Activated CD4-positive, alpha-beta T cell treated with anti-CD3 and anti-CD28 coated beads, Interleukin-2, amount 50 U/mL, for 16 hours (primary cell): ENCODE measurements at regions not wholly inside any gene's neighbourhood (a gene's known extent, or its start where the extent isn't known, plus 50 kb on each side); places are given as distances from the start of the nearest gene placed in this dataset.
A peak's percentile ranks its signal among the peaks of the same experiment; 100 is the strongest.
"Not testable (repeated sequence)": the region's sequence is repeated elsewhere in the genome, so short reads cannot be mapped to it uniquely, and the experiment has no call there.

ENCODE experiments used
- DNase-seq: peaks from one replicate; pipeline ENCODE4 v3.0.0-alpha.2; 2020

DNA sequence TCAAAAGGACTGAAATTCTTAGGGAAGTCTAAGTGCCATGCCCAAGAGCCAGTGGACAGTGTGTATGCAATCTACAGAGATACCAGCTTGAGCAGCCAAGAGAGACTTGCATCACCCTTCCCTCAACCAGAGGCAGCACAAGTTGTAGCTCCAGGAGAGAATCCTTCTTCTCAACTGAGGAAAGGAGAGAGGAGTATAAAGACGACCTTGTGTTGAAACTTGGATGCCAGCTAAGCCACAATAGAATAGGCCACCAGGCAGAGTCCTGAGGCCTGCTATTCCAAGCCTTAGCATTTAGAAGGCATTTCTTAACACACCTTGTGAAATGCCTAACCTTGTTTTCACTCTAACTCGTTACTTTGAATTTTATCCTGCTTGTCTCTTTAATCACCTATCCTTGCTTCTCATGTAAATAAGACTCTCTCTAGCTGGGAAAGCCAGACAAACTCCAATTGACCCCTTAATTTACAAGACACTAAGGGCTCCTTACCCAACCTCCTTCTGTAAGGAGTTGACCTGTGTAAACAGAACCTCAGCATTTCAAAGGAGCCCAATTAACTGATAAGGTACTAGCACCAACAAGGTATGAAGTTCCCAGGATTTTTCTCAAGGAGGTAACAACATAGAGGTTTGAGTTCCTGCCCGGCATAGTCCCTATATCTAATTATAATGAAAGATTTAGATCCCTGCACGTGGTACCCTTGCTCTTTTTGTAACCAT, 738.8 kb downstream of the AMY1C start:
- no peak for DNase-seq

DNA sequence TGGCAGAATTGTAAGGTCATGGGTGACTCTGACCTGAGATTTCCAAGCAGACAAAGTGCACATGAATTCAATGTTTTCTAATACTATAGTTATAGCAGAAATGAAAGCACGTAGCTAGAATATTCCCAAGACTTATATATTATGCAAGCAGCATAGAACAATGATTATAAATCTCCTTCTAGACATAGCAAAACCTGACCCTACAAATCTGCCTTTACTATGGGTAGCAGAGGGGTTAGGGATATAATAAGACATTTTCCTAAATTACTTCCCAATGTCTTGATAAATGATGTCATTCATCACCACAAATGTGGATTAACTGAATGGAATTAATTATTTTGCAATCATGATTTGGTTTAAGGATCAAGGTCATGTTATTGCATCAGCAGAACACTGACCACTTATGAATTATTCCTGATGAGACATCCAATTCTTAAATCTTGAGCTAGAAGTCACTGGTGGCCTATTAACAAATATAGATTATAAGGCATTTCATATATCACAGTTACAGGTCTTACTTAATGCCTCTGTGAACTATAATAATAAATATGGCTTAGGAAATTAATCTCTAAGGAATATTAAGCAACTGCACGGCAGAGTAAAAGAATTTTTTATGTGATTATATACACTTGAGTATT, 776.6 kb downstream of the AMY1C start:
- DNase-seq = no peak

DNA sequence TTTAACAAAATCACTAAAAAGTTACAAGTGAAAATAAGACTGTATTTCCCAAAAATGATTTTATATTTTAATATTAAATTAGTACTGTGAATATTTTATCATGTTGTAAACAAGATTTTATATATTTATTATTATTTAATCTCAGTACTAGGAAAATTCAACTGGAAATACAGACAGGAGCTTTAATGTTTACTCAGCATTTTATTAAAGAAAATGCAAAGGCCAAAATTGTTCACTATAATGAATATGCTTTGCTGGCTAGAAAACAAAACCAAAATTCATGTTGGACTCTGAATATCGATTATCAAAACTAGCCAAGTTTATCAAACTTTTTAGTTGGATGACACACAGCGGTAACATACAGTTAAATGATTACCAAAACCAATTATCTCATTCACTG, 782.3 kb downstream of the AMY1C start:
- no peak for DNase-seq

DNA sequence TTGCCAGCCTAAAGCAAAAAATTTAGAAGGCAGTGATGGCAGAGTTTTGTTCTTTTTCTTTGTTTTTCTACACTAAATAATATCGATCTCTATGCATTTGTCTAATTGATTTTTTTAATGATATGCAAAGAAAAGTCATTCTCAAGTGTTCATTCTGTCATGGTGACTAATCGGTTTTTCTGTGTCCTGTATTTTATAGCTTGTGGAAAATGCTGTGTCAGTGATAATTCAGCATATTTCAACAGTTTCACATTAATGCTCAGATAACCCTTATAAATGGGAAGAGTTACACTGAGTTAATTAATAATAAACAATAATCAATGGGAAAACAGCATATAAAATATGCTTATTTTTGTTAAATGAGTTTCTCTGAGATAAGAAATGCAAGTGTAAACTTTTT, 824.9 kb downstream of the AMY1C start:
- no peak for DNase-seq

DNA sequence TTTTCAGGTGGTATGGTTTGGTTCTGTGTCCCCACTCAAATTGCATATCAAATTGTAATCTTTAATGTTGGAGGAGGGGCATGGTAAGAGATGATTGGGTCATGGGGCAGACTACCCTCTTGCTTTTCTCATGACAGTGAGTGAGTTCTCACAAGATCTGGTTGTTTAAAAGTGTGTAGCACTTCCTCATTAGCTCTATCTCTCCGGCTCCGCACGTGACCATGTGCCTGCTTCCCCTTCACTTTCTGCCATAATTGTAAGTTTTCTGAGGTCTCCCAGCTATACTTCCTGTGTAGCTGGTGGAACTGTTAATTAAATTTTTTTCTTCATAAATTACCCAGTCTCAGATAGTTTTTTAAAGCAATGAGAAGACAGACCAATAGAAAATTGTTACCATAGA, 843.2 kb downstream of the AMY1C start:
- DNase-seq = no peak

DNA sequence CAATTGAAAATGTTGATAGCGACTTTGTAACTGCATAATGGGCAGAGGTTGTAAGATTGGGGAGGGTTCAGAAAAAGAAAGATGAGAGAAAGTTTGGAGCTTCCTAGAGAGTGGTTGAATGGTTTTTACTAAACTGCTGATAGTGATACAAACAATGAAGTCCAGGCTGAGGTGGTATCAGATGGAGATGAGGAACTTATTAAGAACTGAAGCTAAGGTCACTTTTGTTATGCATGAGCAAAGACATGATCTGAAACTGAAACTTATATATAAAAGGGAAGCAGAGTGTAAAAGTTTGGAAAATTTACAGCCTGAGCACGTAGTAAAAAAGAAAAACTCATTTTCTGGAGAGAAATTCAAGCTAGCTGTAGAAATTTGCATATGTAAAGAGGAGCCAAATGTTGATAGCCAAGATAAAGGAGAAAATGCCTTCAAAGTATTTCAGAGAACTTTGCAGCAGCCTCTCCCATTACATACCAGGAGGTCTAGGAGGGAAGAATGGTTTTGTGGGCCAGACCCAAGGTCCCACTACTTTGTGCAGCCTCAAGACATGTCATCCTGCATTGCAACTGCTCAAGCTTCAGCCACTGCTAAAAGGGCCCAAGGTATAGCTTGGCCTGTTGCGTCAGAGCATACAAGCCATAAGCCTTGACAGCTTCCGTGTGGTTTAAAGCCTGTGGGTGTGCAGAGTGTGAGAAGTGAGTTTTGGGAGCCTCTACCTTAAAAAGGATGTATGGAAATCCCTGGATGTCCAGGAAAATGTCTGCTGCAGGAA, 843.9 kb downstream of the AMY1C start:
- no peak for DNase-seq

DNA sequence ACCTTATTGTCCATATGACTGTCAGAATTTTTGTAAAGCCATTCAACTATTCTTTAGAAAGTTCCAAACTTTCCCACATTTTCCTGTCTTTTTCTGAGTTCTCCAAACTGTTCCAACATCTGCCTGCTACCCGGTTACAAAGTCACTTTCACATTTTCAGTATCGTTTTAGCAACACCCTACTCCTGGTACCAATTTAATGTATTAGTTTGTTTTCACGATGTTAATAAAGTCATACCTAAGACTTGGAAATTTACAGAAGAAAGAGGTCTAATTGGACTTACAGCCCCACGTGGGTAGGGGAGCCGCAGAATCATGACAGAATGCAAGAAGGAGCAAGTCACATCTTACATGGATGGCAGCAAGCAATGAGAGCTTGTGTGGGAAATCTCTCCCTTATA, 867.8 kb downstream of the AMY1C start:
- no peak for DNase-seq

DNA sequence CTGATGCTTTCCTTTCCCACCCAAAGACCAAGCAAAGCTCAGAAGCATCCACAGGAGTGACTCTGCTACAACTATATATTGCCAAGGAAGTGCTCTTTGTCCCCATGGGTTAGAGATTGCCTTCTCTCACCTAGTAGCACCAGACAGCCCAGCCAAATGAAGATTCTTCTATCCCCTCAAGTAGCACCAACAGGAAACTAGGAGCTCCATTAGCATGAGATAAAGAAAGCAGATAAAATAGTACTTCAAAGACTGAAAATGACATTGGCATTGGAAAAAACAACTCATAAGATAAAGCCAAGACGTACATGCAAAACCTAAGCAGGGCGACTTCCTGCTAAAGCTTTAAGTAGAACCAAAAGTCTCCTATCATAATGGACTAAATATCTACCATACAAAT, 871.5 kb downstream of the AMY1C start:
- no peak for DNase-seq

DNA sequence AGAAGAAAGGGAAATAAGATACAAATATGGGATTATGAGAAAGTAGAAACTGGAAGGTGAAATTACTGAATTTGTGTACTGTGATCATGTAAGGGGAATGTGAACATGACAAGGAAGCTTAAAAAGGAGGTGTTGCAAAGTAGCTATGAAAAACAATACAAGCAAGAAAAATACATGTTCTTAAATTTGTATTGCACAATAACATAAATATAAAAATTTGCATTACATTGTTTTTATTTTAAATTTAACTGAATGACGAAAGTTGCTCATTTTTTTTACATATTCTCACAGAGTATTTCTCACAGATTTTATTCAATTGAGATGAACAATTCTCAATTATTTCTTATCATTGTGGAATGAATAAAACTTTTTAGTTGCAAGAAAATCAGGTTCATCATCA, 874.8 kb downstream of the AMY1C start:
- no peak for DNase-seq

DNA sequence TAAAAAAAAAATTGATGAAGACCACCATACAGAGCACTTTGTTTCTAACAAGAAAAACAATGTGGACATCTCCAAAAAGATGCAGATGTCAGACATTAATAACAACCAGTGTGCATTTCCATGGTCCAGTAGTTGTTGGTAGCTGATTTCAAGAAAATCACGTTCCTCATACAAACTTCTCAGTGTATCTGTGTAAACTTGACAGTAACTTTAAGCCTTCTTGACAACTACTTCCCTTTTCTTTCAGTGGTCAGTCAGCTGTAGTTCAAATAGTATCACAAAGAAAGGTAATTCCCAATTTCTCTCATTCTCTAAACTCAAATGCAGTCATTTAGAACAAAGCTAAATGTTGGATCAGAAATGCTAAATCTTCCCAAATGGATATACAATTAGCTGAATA, 879.9 kb downstream of the AMY1C start:
- DNase-seq = no peak

DNA sequence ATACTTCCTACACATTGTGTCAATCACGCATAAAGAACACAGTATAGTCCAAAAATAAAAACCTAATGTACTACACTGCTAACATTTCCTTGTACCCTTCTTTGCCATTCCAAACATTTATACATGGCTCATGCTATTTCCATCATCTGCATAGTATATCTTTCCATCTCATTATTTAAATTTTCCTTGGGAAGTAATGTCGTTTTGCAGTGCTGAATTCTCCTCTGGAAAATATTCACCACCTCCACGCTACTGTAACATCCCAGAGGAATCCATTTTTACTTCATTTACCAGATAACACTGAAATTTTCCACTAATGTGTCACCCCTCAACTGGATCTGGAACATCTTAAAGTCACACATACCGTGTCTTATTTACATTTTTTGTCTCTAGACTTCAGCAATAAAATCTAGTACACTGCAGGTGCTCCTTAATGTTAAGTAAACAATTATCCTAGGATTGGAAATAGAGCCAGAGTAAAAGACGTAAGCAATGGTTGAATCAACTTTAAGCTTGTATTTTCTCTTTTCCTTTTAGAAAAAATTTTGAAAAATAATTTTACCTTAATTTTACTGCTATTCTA, 881.0 kb downstream of the AMY1C start:
- DNase-seq = no peak

DNA sequence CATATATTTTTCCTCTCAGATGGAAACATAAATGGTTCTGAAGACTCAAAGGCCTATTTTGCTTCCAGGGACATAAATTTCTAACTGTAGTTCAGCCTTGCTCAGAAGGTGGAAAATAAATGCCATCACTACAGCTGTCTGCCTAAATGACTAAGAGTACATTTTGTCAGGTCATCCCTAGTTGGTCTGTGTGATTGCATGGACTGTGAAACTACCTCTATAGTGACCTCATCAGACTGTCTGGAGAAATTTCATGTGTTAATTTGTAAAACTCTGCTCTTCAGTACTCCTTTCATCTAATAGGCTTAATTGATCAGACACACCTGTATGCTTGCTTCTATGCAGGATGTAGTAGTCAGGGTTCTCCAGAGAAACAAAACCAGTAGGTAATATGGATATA, 886.9 kb downstream of the AMY1C start:
- DNase-seq = no peak

DNA sequence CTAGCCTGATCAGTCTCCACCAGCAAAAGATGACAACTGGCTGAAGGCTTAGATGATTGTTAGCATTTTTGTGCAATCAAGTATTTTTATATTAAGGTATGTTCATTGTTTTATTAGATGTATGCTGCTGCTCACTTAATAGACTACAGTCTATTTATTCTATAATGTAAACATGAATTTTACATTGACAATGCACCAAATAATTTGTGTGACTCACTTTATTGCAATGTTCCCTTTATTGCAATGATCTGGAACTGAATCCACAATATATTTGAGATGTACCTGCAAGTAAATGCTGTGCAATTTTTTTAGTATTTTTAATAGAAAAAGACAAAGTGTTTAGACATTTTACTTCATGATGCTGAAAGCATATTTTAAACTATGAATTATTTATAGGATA, 896.5 kb downstream of the AMY1C start:
- DNase-seq = no peak

DNA sequence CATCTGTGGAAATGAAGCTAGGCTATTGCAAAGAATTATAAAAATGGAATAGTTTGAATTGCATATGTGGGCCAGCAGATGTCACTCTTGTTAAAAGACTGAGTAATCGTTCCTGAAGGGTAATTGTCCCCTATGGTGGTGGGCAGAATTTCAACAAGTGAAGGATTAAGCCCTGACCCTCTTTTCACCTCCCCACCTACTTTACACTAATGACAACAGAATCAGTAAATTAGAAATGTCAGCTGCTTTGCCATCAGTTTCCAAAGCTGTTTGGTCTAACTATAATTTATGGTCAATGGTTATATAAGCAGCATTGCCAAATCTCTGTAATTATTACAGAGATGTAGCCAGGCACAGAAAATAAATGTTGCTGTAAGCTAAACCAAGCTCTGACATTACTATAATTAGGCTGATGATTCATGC, 898.6 kb downstream of the AMY1C start:
- no peak for DNase-seq

DNA sequence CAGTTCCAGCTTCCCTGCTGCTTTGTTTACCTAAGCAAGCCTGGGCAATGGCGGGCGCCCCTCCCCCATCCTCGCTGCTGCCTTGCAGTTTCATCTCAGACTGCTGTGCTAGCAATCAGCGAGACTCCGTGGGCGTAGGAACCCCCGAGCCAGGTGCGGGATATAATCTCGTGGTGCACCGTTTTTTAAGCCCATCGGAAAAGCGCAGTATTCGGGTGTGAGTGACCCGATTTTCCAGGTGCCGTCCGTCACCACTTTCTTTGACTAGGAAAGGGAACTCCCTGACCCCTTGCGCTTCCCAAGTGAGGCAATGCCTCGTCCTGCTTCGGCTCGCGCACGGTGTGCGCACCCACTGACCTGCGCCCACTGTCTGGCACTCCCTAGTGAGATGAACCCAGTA, 914.7 kb downstream of the AMY1C start:
- DNase-seq = not testable (repeated sequence)

DNA sequence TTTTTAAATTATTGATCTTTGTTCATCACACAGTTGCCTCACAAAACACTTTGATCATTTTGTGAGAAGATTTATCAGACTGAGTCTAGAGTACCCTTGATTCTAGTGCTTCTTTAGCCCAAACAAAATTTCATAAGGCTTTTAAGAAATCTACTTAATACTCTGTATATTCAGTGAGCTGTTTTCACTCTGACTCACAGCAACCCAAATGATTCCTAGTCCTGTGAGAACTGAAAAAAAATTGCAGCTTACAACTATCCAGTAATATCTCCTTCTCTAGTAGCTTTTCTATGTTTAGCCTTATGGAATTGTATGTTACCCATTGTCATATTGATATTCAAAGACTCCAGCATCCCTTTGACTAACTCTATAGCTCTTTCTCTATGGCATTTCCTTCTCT, 915.6 kb downstream of the AMY1C start:
- no peak for DNase-seq

DNA sequence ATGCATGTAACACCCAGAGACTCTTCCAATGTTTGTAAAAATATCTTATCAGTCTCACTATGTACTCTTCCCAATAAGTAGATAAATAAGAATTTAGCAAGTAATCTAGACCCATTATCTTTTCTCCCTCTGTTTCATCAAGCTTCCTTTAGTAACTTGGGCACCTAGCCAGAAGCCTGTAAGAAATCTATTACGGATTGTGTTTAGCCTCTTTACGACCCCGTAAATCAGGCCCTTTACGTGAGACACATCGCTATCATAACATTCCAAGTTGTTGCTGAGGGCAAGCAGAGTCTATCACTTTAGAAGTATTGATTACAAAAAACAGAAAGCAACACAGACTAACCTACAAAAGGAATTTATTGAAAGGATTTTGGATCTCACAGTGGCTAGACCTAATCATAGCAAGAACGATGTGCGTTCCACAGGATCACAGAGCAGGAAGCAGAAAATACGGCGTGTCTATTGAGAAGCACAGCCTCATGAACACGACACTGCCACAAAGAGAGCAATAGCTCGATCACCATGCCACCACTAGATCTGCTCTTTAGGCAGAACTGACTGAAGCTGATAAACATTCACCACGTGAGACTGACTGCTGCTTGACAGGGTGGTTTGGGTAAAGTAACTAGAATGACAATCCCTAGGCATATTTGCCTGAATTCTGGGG, 922.1 kb downstream of the AMY1C start:
- no peak for DNase-seq

DNA sequence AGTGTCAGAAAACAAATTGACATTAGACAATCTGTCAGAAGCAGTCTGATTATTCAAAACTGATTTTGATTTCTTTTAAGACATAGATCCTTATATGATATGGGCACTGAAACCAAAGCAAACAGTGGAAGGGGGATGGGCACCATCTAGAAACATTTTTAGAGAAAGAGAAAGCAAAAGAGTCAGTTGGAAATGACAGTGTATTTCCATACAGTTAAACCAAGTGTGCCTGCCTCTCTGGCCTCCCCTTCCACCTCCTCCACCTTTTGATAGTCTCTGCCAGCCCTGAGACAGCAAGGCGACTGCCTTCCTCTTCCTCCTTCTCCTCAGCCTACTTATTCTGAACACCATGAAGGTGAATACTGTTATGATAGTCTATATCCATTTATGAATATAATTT, 949.7 kb downstream of the AMY1C start:
- DNase-seq = no peak

DNA sequence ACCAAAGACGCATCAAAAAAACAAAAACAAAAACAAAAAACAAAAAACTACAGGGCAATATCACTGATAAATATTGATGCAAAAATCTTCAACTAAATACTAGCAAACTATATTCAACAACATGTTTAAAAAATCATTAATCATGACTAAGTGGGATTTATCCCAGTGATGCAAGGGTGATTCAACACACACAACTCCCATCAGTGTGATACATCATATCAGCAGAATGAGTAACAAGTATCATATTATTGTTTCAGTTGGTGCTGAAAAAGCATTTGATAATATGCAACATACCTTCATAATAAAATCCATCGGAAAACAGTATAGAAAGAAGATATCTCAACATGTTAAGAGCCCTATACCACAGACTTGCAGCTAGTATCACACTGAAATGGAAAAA, 953.0 kb downstream of the AMY1C start:
- no peak for DNase-seq

DNA sequence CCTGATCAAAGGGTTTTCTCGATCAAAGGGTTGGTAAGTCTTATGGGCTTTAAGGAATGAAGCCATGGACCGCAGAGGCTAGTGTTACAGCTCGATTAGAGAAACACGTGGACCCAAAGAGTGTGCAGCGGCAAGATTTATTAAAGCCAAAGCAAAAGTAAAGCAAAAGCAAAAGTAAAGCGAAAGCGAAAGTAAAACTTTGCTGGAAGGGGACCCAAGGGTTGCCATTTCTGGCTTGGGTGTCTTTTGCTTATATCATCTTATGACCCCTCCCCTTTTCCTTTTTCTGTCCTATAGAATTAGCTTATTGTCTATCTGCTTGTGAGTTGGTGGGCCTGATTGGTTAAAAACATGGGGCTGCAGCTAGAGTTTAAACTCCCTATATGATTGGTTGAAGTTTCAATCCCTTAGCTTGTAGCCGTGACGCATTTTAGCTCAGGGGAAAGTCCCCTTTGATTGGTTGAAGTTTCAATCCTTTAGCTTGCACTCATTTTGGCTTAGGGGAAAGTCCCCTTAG, 957.0 kb downstream of the AMY1C start:
- peak; percentile 8 for DNase-seq

DNA sequence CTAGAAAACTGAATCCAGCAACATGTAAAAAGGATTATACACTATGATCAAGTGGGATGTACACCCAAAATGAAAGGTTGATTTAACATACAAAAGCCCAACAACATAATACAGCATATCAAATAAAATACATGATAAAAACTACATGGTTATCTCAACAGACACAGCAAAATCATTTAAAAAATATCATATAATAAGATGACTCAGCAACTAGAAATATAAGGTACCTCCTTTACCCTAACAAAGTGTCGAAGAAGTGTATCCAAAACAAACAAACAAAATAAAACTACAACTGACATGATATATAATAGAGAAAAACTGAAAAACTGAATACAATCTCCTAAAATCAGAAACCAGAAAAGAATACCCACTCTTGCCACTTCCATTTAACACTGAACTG, 969.1 kb downstream of the AMY1C start:
- DNase-seq = no peak

DNA sequence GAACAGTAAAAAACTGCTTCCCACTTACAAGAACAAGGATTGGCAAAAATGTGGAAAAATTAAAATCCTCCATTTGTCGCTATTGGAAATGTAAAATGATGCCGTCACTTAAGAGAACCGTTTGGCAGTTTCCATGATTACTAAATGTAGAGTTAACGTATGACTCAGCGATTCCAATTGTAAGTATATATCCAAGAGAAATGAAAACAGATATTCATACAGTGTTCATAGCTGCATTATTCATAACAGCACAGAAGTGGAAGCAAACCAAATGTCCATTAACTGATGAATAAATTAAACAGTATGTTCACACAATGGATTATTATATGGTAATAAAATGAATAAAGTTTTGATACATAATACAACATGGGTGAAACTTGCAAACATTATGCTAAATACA, 971.0 kb downstream of the AMY1C start:
- DNase-seq = no peak

DNA sequence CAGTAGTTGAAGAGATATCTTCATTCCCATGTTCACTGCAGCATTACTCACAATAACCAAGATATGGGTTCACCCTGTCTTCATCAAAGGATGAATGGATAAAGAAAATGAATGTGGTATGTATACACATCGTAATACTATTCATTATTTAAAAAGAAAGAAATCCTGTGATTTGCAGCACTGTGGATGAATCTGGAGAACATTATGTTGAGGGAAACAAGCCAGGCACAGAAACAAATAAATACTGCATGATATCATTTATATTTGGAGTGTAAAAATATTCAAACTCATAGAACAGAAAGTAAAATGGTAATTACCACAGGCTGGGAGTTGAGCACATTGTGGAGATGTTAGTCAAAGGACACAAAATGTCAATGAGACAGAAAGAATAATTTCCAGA, 977.2 kb downstream of the AMY1C start:
- no peak for DNase-seq
